K562 (cell line): ENCODE measurements at regions not wholly inside any gene's neighbourhood (a gene's known extent, or its start where the extent isn't known, plus 50 kb on each side); places are given as distances from the start of the nearest gene placed in this dataset.
A peak's percentile ranks its signal among the peaks of the same experiment; 100 is the strongest.

Experiments
- ADNP ChIP-seq: fragments of 200-800 bp; sonication (Bioruptor generic); IDR thresholded peaks from 2 replicates; pipeline ENCODE4 v1.6.1; 2016; ENCODE audit warnings: missing genetic modification characterization, missing compliant biosample characterization
- GABPB1 ChIP-seq: sonication (generic); formaldehyde crosslinking; IDR thresholded peaks from 2 replicates; pipeline ENCODE4 v1.8.0; 2022; ENCODE audit warnings: mild to moderate bottlenecking, missing genetic modification reagents
- HBP1 ChIP-seq: fragments of 450-650 bp; formaldehyde crosslinking; IDR thresholded peaks from 2 replicates; pipeline ENCODE4 v1.4.0; 2022; ENCODE audit warnings: missing genetic modification characterization
- LARP7 ChIP-seq: fragments of 450-650 bp; IDR thresholded peaks from 2 replicates; pipeline ENCODE4 v1.6.1; 2016
- NR2C1 ChIP-seq, 2 experiments: fragments of 450-650 bp; IDR thresholded peaks; 2 replicates each; pipeline ENCODE4 v1.6.1; 2017; ENCODE audit warnings: mild to moderate bottlenecking in 2 of 2, antibody characterized with exemption in 1 of 2, inconsistent platforms in 1 of 2, missing compliant biosample characterization in 1 of 2, missing genetic modification characterization in 1 of 2
- NR4A1 ChIP-seq, 2 experiments: fragments of 250-450 bp in 1 of 2; fragments of 450-650 bp in 1 of 2; sonication (Bioruptor Pico) in 1 of 2; IDR thresholded peaks; 2 replicates each; pipeline versions ENCODE4 v1.4.0 to v1.6.1; 2016 to 2020; ENCODE audit warnings: mild to moderate bottlenecking in 2 of 2, missing compliant biosample characterization in 1 of 2, missing genetic modification characterization in 1 of 2, moderate library complexity in 1 of 2
- PHB2 ChIP-seq: fragments of 450-650 bp; IDR thresholded peaks from 2 replicates; pipeline ENCODE4 v1.6.1; 2017; ENCODE audit warnings: low read depth
- PHF20 ChIP-seq: fragments of 450-650 bp; IDR thresholded peaks from 2 replicates; pipeline ENCODE4 v1.6.1; 2018; ENCODE audit not compliant: partially characterized antibody
- SIRT6 ChIP-seq: IDR thresholded peaks from one replicate; pipeline ENCODE4 v1.6.1; 2012; ENCODE audit warnings: low read depth, mild to moderate bottlenecking, control low read depth, inconsistent platforms, low read length, moderate library complexity
- SMARCA4 ChIP-seq: fragments of 450-650 bp; IDR thresholded peaks from 2 replicates; pipeline ENCODE4 v1.6.1; 2016
- SMARCA5 ChIP-seq: fragments of 450-650 bp; IDR thresholded peaks from 2 replicates; pipeline ENCODE4 v1.6.1; 2016
- SRF ChIP-seq, 2 experiments: fragments of 250-450, 450-650 bp in 1 of 2; sonication (Bioruptor Pico) in 1 of 2; sonication (generic) in 1 of 2; formaldehyde crosslinking; IDR thresholded peaks; 2 replicates each; pipeline versions ENCODE4 v1.5.0 to v1.5.1; 2020 to 2022; ENCODE audit warnings: mild to moderate bottlenecking in 1 of 2, missing genetic modification reagents in 1 of 2
- SRSF9 ChIP-seq: fragments of 200-400 bp; formaldehyde crosslinking; IDR thresholded peaks from 2 replicates; pipeline ENCODE4 v1.6.1; 2017; ENCODE audit warnings: low read depth, low read length, borderline replicate concordance
- TOE1 ChIP-seq, 2 experiments: fragments of 450-650 bp in 1 of 2; sonication (generic) in 1 of 2; formaldehyde crosslinking in 1 of 2; IDR thresholded peaks; 2 replicates each; pipeline versions ENCODE4 v1.7.1 to v1.8.0; 2016 to 2022; ENCODE audit warnings: borderline replicate concordance in 2 of 2, mild to moderate bottlenecking in 2 of 2, antibody characterized with exemption in 1 of 2, inconsistent platforms in 1 of 2, low read depth in 1 of 2, missing genetic modification reagents in 1 of 2, moderate library complexity in 1 of 2
- TSC22D4 ChIP-seq: fragments of 450-650 bp; IDR thresholded peaks from 2 replicates; pipeline ENCODE4 v1.6.1; 2016; ENCODE audit warnings: missing genetic modification characterization, missing biosample characterization, control low read depth
- YBX1 ChIP-seq: fragments of 450-650 bp; IDR thresholded peaks from 2 replicates; pipeline ENCODE4 v1.7.1; 2016; ENCODE audit warnings: mild to moderate bottlenecking
- ZBTB43 ChIP-seq: sonication (generic); formaldehyde crosslinking; IDR thresholded peaks from 2 replicates; pipeline ENCODE4 v1.8.0; 2023; ENCODE audit warnings: mild to moderate bottlenecking, missing genetic modification reagents
- ZNF263 ChIP-seq: sonication (generic); formaldehyde crosslinking; IDR thresholded peaks from 2 replicates; pipeline ENCODE4 v1.8.0; 2022; ENCODE audit warnings: mild to moderate bottlenecking, missing genetic modification reagents, borderline replicate concordance
- ZNF395 ChIP-seq: fragments of 200-800 bp; sonication (Bioruptor generic); IDR thresholded peaks from 2 replicates; pipeline ENCODE4 v1.6.1; 2017; ENCODE audit warnings: missing genetic modification characterization, missing compliant biosample characterization
- ZNF740 ChIP-seq, 3 experiments: fragments of 200-800 bp in 1 of 3; sonication (Bioruptor generic) in 1 of 3; sonication (generic) in 1 of 3; formaldehyde crosslinking in 1 of 3; IDR thresholded peaks; 2 replicates each; pipeline versions ENCODE4 v1.6.1 to v1.8.0; 2016 to 2022; ENCODE audit warnings: mild to moderate bottlenecking in 2 of 3, missing compliant biosample characterization in 2 of 3, missing genetic modification characterization in 2 of 3, missing genetic modification reagents in 1 of 3

GRCh38 chr7:140242057-140243031 lies 65.6 kb upstream of the KDM7A start (continued):
- TF ChIP-seq ZNF263 (CRISPR knock-in tag) (peak; percentile 96), ZNF395 (no peak), SMARCA4 (peak; percentile 96), LARP7 (no peak), SRSF9 (no peak), TSC22D4 (tag) (no peak), NR4A1 (CRISPR knock-in tag; IDR thresholded peaks at IDR 0.05) (no peak), NR4A1 (tag; IDR thresholded peaks at IDR 0.05) (peak; percentile 79), ADNP (tag) (0 out of 2 replicates have a peak, but pooled peaks have one; percentile 57), SMARCA5 (peak; percentile 63; the same call in 1 of the 2 replicates), TOE1 (IDR thresholded peaks at IDR 0.05; ENCODE audit: borderline replicate concordance) (0 out of 2 replicates have a peak, but pooled peaks have one; percentile 37), TOE1 (CRISPR knock-in tag; IDR thresholded peaks at IDR 0.05; ENCODE audit: borderline replicate concordance, low read depth) (no peak), GABPB1 (CRISPR knock-in tag) (peak; percentile 83), PHB2 (no peak), NR2C1 (IDR thresholded peaks at IDR 0.05) (peak; percentile 58), NR2C1 (tag; IDR thresholded peaks at IDR 0.05) (no peak; the same call in none of the 2 replicates), ZNF740 (CRISPR knock-in tag; IDR thresholded peaks at IDR 0.05) (no peak), ZNF740 (tag; IDR thresholded peaks at IDR 0.05) (no peak), HBP1 (no peak), ZBTB43 (no peak), YBX1 (no peak), SRF (CRISPR knock-in tag; IDR thresholded peaks at IDR 0.05) (peak in 1 of 2 experiments; percentile 42; a peak in 1 of 4 replicates), PHF20 (no peak), SIRT6 (no peak)
